ENCODE measurements at regions not wholly inside any gene's neighbourhood (a gene's known extent, or its start where the extent isn't known, plus 50 kb on each side); places are given as distances from the start of the nearest gene placed in this dataset.
"Not testable (repeated sequence)": the region's sequence is repeated elsewhere in the genome, so short reads cannot be mapped to it uniquely, and the experiment has no call there.

DNA sequence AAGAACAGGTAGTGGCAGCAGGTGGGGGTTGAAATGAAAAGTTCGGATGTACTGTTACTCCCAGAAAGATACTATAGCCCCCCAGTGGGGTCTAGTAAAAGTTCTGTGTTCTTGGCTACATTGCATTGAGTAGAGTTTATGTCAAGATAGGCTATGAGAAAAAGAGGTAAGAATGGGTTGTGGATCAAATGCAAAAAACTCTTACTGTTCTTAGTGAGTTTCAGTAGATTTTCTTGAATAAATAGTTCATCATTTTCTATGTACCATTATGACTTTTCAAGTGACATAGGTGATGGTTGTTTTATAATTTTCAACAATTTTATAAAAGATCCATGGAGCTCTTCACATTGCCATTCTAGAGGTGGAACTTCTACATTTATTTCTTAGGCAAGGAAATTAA, 165.4 kb downstream of the USP22 start:
- not testable (repeated sequence) for H3K4me1 ChIP-seq (ENCODE audit: control insufficient read depth, extremely low read depth, insufficient read depth, low read length); H3K9ac ChIP-seq (ENCODE audit: insufficient read depth, low read length); H4K20me1 ChIP-seq (ENCODE audit: control insufficient read depth, extremely low read depth, insufficient read depth, low read length); H3K4me2 ChIP-seq (ENCODE audit: extremely low read depth, insufficient read depth, low read length); H3K27me3 ChIP-seq (ENCODE audit: control insufficient read depth, insufficient read depth, low read length); H3K27ac ChIP-seq (ENCODE audit: insufficient read depth, low read length); H3K79me2 ChIP-seq (ENCODE audit: control insufficient read depth, insufficient read depth, low read length); DNase-seq (ENCODE audit: low read depth in 2 of 2); H3K4me3 ChIP-seq (replicated peaks in 1 of 4; ENCODE audit: control extremely low read depth in 1 of 4, insufficient read depth in 1 of 4, low read depth in 3 of 4, low read length in 4 of 4); H3K36me3 ChIP-seq (ENCODE audit: control insufficient read depth, insufficient read depth, low read length); H2AFZ ChIP-seq (ENCODE audit: low read length); H3K9me3 ChIP-seq (ENCODE audit: control insufficient read depth, insufficient read depth, low read depth, low read length)

DNA sequence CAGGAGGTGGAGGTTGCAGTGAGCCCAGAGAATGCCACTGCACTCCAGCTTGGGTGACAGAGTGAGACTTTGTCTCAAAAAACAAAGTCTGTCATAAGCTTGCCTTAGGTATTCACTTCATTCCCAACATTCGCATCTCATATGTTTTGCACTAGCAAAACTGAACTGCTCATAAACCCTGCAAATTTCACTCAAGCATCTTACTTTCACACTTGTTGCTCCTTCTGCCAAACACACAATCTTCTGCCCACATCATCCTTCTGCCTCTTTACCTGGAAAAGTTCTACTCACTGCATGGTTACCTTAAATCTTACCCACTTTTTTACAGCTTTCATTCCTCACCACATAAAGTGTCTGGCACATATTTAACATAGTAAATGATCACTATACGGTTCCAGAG, 152.5 kb downstream of the USP22 start:
- Histone ChIP-seq H3K27me3 (ENCODE audit: control insufficient read depth, insufficient read depth, low read length) (no peaks in the 10 kb centered on the region), H3K4me1 (ENCODE audit: control insufficient read depth, extremely low read depth, insufficient read depth, low read length) (no peaks in the 10 kb centered on the region), H4K20me1 (ENCODE audit: control insufficient read depth, extremely low read depth, insufficient read depth, low read length) (no peaks in the 10 kb centered on the region), H3K4me2 (ENCODE audit: extremely low read depth, insufficient read depth, low read length) (no peak overlapping the region), H3K36me3 (ENCODE audit: control insufficient read depth, insufficient read depth, low read length) (no peaks in the 10 kb centered on the region), H3K4me3 (replicated peaks in 1 of 4; ENCODE audit: control extremely low read depth in 1 of 4, insufficient read depth in 1 of 4, low read depth in 3 of 4, low read length in 4 of 4) (no peak overlapping the region), H3K79me2 (ENCODE audit: control insufficient read depth, insufficient read depth, low read length) (no peaks in the 10 kb centered on the region), H3K9me3 (ENCODE audit: control insufficient read depth, insufficient read depth, low read depth, low read length) (no peaks in the 10 kb centered on the region), H3K27ac (ENCODE audit: insufficient read depth, low read length) (no peak overlapping the region), H2AFZ (ENCODE audit: low read length) (no peak overlapping the region), H3K9ac (ENCODE audit: insufficient read depth, low read length) (no peak overlapping the region)
- DNase-seq (ENCODE audit: low read depth in 2 of 2): no peak
- TF ChIP-seq, protein P1, sequence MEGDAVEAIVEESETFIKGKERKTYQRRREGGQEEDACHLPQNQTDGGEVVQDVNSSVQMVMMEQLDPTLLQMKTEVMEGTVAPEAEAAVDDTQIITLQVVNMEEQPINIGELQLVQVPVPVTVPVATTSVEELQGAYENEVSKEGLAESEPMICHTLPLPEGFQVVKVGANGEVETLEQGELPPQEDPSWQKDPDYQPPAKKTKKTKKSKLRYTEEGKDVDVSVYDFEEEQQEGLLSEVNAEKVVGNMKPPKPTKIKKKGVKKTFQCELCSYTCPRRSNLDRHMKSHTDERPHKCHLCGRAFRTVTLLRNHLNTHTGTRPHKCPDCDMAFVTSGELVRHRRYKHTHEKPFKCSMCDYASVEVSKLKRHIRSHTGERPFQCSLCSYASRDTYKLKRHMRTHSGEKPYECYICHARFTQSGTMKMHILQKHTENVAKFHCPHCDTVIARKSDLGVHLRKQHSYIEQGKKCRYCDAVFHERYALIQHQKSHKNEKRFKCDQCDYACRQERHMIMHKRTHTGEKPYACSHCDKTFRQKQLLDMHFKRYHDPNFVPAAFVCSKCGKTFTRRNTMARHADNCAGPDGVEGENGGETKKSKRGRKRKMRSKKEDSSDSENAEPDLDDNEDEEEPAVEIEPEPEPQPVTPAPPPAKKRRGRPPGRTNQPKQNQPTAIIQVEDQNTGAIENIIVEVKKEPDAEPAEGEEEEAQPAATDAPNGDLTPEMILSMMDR (conservative IDR thresholded peaks at IDR 0.05 in 1 of 2, IDR thresholded peaks at IDR 0.05 in 1 of 2; ENCODE audit: low read depth in 1 of 2, low read length in 2 of 2): no peak
- TF ChIP-seq EZH2 (IDR thresholded peaks at IDR 0.05; ENCODE audit: low read length, missing control alignments): no peak

DNA sequence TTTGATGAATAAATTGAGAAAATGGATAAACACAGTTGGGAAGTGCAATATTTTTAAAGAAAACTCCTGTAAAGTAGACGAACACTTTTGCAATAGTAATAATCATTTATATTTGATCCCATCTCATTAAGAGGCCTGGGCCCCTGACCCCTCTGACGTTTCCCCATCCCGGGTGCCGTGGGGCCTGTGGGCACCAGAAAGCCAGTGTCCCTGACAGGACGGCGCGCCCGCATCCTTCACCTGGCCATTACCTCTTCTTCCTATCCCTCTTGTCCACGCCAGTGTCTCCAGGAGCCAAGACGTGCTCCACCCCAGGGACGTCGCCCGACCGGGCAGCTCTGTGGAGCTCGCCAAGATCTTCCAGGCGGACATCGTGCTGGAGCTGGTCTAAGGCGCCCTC, 147.4 kb downstream of the USP22 start:
- not testable (repeated sequence) for H3K27me3 ChIP-seq (ENCODE audit: control insufficient read depth, insufficient read depth, low read length); H3K27ac ChIP-seq (ENCODE audit: insufficient read depth, low read length); H3K4me3 ChIP-seq (replicated peaks in 1 of 4; ENCODE audit: control extremely low read depth in 1 of 4, insufficient read depth in 1 of 4, low read depth in 3 of 4, low read length in 4 of 4); H3K36me3 ChIP-seq (ENCODE audit: control insufficient read depth, insufficient read depth, low read length); H4K20me1 ChIP-seq (ENCODE audit: control insufficient read depth, extremely low read depth, insufficient read depth, low read length); H3K9ac ChIP-seq (ENCODE audit: insufficient read depth, low read length); H3K4me1 ChIP-seq (ENCODE audit: control insufficient read depth, extremely low read depth, insufficient read depth, low read length); H3K79me2 ChIP-seq (ENCODE audit: control insufficient read depth, insufficient read depth, low read length); DNase-seq (ENCODE audit: low read depth in 2 of 2); H3K9me3 ChIP-seq (ENCODE audit: control insufficient read depth, insufficient read depth, low read depth, low read length); H3K4me2 ChIP-seq (ENCODE audit: extremely low read depth, insufficient read depth, low read length); H2AFZ ChIP-seq (ENCODE audit: low read length)

DNA sequence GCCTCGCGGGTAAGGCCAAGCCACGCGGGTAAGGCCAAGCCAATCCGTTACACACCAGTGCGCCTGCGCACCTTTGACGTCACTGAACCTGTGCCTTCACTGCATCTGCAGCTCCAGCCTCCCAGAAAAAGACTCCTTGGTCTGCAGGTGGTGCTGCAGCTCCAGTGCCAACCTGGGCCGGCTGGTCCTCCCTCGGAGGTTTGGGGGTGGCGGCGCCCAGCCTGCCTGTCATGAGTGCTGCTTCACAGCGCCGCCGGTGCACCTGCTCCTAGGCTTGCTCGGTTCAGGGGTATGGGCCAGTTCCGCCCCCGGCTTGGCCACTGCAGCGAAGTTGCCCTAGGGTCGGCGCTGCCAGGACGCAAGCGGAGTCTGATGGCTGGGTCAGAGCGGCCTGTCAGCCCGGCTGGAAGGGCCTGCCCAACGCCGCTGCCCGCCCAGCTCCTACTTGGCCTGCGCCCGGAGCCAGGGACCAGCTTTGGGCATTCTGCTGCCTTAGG, 146.6 kb downstream of the USP22 start:
- Histone ChIP-seq H3K36me3 (ENCODE audit: control insufficient read depth, insufficient read depth, low read length) (no peaks in the 10 kb centered on the region), H3K27me3 (ENCODE audit: control insufficient read depth, insufficient read depth, low read length) (no peaks in the 10 kb centered on the region), H3K27ac (ENCODE audit: insufficient read depth, low read length) (no peak overlapping the region), H3K4me1 (ENCODE audit: control insufficient read depth, extremely low read depth, insufficient read depth, low read length) (no peaks in the 10 kb centered on the region), H3K9ac (ENCODE audit: insufficient read depth, low read length) (no peak overlapping the region), H4K20me1 (ENCODE audit: control insufficient read depth, extremely low read depth, insufficient read depth, low read length) (no peaks in the 10 kb centered on the region), H3K9me3 (ENCODE audit: control insufficient read depth, insufficient read depth, low read depth, low read length) (no peaks in the 10 kb centered on the region), H3K4me2 (ENCODE audit: extremely low read depth, insufficient read depth, low read length) (no peak overlapping the region), H2AFZ (ENCODE audit: low read length) (no peak overlapping the region), H3K79me2 (ENCODE audit: control insufficient read depth, insufficient read depth, low read length) (no peaks in the 10 kb centered on the region), H3K4me3 (replicated peaks in 1 of 4; ENCODE audit: control extremely low read depth in 1 of 4, insufficient read depth in 1 of 4, low read depth in 3 of 4, low read length in 4 of 4) (no peak overlapping the region)
- TF ChIP-seq, protein P1 (conservative IDR thresholded peaks at IDR 0.05 in 1 of 2, IDR thresholded peaks at IDR 0.05 in 1 of 2; ENCODE audit: low read depth in 1 of 2, low read length in 2 of 2): no peak
- no peak for TF ChIP-seq EZH2 (IDR thresholded peaks at IDR 0.05; ENCODE audit: low read length, missing control alignments)
- no peak for DNase-seq (ENCODE audit: low read depth in 2 of 2)

DNA sequence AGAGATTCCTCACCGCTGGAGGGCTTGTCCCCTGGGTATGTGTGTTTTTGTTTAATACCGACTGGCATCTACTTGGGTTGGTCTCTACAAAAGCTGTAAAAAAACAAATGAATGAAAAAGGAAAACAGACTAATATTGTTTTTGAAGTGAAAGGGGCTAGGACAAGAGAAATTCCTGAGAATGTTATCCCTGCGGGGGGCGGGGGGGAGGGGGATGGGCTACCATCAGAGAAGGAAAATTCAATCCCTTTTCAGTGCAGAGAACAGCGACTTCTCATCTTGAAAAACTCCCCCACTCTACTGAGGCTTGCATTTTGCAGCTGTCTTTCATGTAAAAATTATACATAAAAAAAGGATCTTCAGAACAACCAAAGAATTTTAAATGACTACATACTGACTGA, 144.1 kb downstream of the USP22 start:
- H3K27ac ChIP-seq (ENCODE audit: insufficient read depth, low read length); H2AFZ ChIP-seq (ENCODE audit: low read length); H3K79me2 ChIP-seq (ENCODE audit: control insufficient read depth, insufficient read depth, low read length); H3K36me3 ChIP-seq (ENCODE audit: control insufficient read depth, insufficient read depth, low read length); H3K4me2 ChIP-seq (ENCODE audit: extremely low read depth, insufficient read depth, low read length); H3K4me1 ChIP-seq (ENCODE audit: control insufficient read depth, extremely low read depth, insufficient read depth, low read length); H4K20me1 ChIP-seq (ENCODE audit: control insufficient read depth, extremely low read depth, insufficient read depth, low read length); DNase-seq (ENCODE audit: low read depth in 2 of 2); H3K9ac ChIP-seq (ENCODE audit: insufficient read depth, low read length); H3K4me3 ChIP-seq (replicated peaks in 1 of 4; ENCODE audit: control extremely low read depth in 1 of 4, insufficient read depth in 1 of 4, low read depth in 3 of 4, low read length in 4 of 4); H3K27me3 ChIP-seq (ENCODE audit: control insufficient read depth, insufficient read depth, low read length); H3K9me3 ChIP-seq (ENCODE audit: control insufficient read depth, insufficient read depth, low read depth, low read length): not testable (repeated sequence)
